CD1c-positive myeloid dendritic cell (primary cell): ENCODE measurements at regions not wholly inside any gene's neighbourhood (a gene's known extent, or its start where the extent isn't known, plus 50 kb on each side); places are given as distances from the start of the nearest gene placed in this dataset.
"Not testable (repeated sequence)": the region's sequence is repeated elsewhere in the genome, so short reads cannot be mapped to it uniquely, and the experiment has no call there.

Source experiments
- DNase-seq: peaks from one replicate; pipeline ENCODE4 v3.0.0-alpha.2; 2016; ENCODE audit errors: extremely low spot score

GRCh38 chr15:69554279-69554961 lies 101.8 kb downstream of the RPLP1 start:
- DNase-seq: no peak

GRCh38 chr15:69555080-69555479 lies 102.5 kb downstream of the RPLP1 start:
- no peak for DNase-seq

DNA sequence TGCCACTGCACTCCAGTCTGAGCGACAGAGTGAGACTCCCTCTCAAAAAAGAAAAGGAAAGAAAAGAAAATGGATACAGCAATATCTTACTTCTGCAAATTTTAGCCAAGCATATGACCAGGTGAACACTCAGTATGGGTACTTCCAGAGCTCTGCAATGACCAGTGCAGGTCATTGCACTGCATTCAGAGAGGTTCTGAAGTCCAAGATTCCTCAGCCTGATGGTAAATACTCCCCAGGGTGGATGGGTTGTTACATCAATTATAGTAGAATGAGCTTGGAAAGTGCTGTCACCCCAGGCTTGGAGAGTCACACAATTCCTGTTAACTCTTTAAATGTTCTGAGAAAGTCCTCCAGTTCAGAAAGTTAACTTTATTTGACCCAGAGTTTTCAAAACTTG lies 103.7 kb downstream of the RPLP1 start:
- DNase-seq: no peak

- no peak for DNase-seq
Measured at GRCh38 chr15:69557020-69557706, 104.5 kb downstream of the RPLP1 start.

DNA sequence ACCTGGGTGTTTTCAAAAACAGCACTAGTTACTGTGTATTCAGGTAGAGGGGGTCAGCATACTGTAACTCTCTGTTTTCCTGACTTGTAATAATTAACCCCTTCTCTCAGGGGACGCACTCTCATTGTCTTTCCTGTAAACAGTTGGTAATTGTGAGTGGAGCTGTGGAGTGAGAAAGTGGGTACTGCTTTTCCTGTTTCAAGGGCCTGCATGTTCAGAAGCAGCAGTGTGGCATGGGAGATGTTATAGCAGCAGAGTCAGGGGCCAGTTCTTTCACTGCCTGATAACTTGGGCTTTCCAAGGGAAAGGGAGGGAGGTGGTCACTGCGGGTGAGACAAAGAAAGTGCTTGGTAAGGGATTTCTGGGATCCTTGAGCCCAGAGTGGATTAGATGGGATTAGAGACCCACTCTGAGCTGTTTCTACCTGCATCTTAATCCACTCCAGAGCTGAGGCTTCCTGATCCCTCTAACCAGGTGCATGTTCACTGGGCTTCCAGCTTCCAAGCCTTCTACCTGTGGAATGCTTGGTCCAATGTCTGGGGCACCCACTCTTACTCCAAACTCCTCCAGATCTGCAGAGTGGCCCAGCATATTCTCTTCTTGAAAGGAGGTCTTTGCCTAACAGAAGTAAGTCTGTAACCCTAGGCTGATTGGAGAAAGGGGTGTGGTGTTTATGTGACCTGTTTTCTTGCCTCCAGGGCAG lies 105.2 kb downstream of the RPLP1 start:
- no peak for DNase-seq

- DNase-seq: no peak
Measured at GRCh38 chr15:69559440-69560190, 107.0 kb downstream of the RPLP1 start.

DNA sequence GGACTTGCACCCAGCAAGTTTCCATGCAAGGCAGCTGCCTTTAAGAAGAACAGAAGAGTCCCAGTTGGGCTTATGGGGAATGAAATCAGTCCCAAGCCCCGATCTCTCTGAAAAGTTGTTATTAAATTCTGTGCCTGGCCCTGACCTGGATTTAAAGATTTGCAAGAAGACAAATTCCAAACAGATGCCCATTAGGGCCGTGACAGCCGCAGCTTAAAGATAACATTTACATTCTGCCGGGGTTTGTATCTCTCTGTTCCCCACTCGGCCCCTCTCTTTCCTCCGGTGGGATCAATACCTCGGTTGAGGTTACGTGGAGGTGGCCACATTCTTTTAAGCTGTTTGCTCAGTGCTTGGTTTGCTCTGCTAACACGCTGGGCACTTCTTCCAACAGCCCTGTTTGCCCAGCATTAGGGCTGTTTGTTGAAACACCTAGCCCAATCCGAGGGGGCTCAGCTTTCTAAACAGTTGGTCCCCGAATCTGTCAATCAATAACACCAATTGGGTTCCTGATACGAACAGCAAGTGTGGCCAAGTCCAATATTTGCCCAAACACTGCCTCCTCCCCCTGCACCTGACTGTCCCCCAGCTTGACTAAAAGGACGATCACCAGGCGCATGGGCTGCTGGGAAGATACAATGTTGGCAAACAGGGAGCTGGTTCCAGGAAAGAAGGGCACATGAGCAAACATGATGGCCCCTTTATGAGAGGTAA lies 108.6 kb downstream of the RPLP1 start:
- DNase-seq: no peak

DNA sequence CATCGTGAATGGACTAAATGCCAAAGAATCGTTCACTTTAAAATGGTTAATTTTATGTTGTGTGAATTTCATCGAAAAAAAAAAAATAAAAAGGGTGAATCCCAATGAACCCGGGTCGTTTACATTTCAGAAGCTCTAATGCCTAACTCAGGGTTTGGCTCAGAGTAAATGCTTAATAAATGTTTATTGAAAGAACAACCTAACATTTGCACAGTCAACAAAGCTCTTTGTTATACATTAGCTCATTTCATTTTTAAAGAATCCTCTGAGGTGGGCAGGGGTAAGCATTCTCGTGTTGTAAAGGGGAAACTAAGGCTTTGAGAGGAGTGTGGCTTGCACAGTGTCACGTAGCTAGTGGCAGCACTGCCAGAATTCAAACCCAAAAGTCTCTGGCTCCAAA lies 109.5 kb downstream of the RPLP1 start:
- DNase-seq: no peak

GRCh38 chr15:69562564-69562963 lies 109.9 kb downstream of the RPLP1 start:
- DNase-seq: no peak

GRCh38 chr15:69565066-69565655 lies 112.5 kb downstream of the RPLP1 start:
- no peak for DNase-seq

DNA sequence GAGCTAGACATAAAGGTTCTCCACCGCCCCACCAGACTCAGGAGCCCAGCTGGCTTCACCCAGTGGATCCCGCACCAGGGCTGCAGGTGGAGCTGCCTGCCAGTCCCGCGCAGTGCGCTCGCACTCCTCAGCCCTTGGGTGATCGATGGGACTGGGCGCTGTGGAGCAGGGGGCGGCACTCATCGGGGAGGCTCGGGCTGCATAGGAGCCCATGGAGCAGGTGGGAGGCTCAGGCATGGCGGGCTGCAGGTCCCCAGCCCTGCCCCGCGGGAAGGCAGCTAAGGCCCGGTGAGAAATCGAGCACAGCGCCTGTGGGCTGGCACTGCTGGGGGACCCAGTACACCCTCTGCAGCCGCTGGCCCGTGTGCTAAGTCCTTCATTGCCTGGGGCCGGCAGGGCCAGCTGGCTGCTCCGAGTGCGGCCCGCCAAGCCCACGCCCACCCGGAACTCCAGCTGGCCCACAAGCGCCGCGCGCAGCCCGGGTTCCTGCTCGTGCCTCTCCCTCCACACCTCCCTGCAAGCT lies 114.7 kb downstream of the RPLP1 start:
- DNase-seq: not testable (repeated sequence)

- peak; percentile 9 for DNase-seq
Measured at GRCh38 chr15:69568173-69569009, 115.8 kb downstream of the RPLP1 start.

GRCh38 chr15:69570454-69570853 lies 117.8 kb downstream of the RPLP1 start:
- no peak for DNase-seq

DNA sequence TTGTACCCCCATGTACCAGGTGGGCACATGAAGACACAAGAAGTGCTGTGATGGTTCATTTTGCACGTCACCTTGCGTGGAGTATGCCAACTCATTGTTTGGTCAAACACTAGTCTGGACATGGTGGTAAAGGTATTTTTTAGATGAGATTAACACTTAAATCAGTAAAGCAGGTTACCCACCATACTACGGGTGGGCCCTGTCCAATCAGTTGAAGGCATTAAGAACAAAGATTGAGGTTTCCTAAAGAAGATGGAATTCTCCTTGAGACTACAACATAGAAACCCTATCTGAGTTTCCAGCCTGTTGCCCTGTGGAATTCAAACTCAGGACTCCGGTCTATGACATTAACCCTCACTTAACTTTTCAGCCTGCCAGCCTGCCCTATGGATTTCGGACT lies 118.4 kb downstream of the RPLP1 start:
- DNase-seq: no peak

GRCh38 chr15:69573278-69573677 lies 120.7 kb downstream of the RPLP1 start:
- DNase-seq: not testable (repeated sequence)

DNA sequence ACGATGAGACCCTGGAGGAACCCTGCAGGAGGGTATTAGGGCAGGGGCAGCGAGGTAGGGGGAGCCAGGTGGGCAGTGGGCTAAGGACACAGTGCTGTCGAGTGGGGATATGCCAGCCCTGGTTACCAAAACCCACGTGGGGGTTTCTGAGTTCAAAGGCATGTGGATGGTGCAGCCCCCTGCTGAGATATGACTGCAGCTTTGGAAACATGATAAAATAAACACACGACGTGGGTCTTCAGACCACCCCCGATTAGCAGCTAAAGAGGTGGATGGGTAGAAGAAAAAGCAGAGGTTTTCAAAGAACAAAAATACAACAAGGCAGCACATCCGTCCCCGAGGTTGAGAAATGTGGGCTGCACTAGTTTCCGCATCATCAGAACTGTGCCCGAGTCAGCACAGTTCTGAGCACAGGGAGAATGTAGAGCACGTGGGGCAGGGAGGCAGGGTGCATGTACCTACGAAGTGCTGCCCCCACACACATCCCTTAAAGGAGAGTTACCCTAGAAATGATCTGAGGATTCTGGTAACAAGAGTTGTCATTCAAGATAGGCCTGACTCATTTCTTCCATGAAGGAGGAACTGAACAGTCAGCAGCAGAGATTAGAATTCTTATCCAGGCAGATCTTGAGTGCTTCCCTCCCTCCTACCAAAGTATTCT lies 121.3 kb downstream of the RPLP1 start:
- DNase-seq: peak; percentile 77

GRCh38 chr15:69574506-69574905 lies 121.9 kb downstream of the RPLP1 start:
- DNase-seq: peak; percentile 60

GRCh38 chr15:69575387-69575786 lies 122.8 kb downstream of the RPLP1 start:
- DNase-seq: no peak

GRCh38 chr15:69576035-69576526 lies 123.5 kb downstream of the RPLP1 start:
- DNase-seq: peak; percentile 70
